K562 (cell line): ENCODE measurements at regions not wholly inside any gene's neighbourhood (a gene's known extent, or its start where the extent isn't known, plus 50 kb on each side); places are given as distances from the start of the nearest gene placed in this dataset.

Experiments used
- ATAC-seq: fragments of 200-7000 bp; cut with Tn5 transposase; 3 replicates; pipeline ENCODE4 v1.9.1; 2020; ENCODE audit warnings: moderate library complexity
- BruUV-seq: library from RNA; stranded (reverse); fragments of 400-500 nt; replicated peaks from 2 replicates; lab custom pipeline; 2021; lab: Mats Ljungman, UMichigan
- CTCF ChIA-PET: fragments of 300-600 bp; formaldehyde crosslinking; extraction: SDS; loops from one replicate; lab custom pipeline; 2021; ENCODE audit warnings: low intra/inter-chr PET ratio; lab: Yijun Ruan, JAX
- POLR2A ChIA-PET: fragments of 300-600, 350-650 bp; sonication (Branson Sonifier 250); formaldehyde crosslinking; extraction: SDS; loops from one replicate; lab custom pipeline; 2021; ENCODE audit warnings: antibody characterized with exemption, inconsistent platforms; lab: Yijun Ruan, JAX
- DNase-seq, 4 experiments: peaks; one replicate each; pipeline versions ENCODE4 v3.0.0 to v3.0.0-alpha.2; 2011 to 2018; ENCODE audit warnings: low spot score in 3 of 4, mixed read lengths in 3 of 4; ENCODE audit errors: extremely low read depth in 1 of 4
- FAIRE-seq: peaks from 2 replicates; lab custom pipeline; 2011; peaks lifted over from hg19 to GRCh38; lab: Jason Lieb, UNC
- H2AFZ ChIP-seq: 2 replicates; pipeline ENCODE4 v1.6.0; 2011; ENCODE audit warnings: low read depth, low read length, control low read depth, inconsistent platforms
- H3K27ac ChIP-seq: fragments of 200-600 bp; 3 replicates; pipeline ENCODE4 v1.8.0; 2011; ENCODE audit warnings: low read depth, mild to moderate bottlenecking, control low read depth, inconsistent platforms, low read length, moderate library complexity, mixed read lengths; ENCODE audit errors: extremely low read depth
- H3K27me3 ChIP-seq, 2 experiments: fragments of 300-600 bp in 1 of 2; 2 replicates in 1 of 2; 3 replicates in 1 of 2; pipeline versions ENCODE4 v1.6.0 to v1.8.0; 2011; ENCODE audit warnings: inconsistent platforms in 2 of 2, low read length in 2 of 2, mild to moderate bottlenecking in 1 of 2, mixed read lengths in 1 of 2, moderate library complexity in 1 of 2; ENCODE audit not compliant: control insufficient read depth in 2 of 2, insufficient read depth in 2 of 2
- H3K36me3 ChIP-seq: fragments of 300-600 bp; 3 replicates; pipeline ENCODE4 v1.8.0; 2011; ENCODE audit warnings: mild to moderate bottlenecking, low read length, inconsistent platforms; ENCODE audit not compliant: control insufficient read depth, insufficient read depth
- H3K4me1 ChIP-seq, 2 experiments: fragments of 200-600 bp in 1 of 2; replicated peaks in 1 of 2; 2 replicates in 1 of 2; 3 replicates in 1 of 2; pipeline versions ENCODE4 v1.5.1 to v1.8.0; 2011; ENCODE audit warnings: inconsistent platforms in 2 of 2, low read length in 2 of 2, mild to moderate bottlenecking in 1 of 2, mixed read lengths in 1 of 2, moderate library complexity in 1 of 2; ENCODE audit not compliant: control insufficient read depth in 2 of 2, insufficient read depth in 2 of 2
- H3K4me2 ChIP-seq: 2 replicates; pipeline ENCODE4 v1.6.1; 2011; ENCODE audit warnings: low read length, control low read depth, inconsistent platforms, mixed read lengths; ENCODE audit not compliant: insufficient read depth
- H3K4me3 ChIP-seq: fragments of 200-600 bp; sonication (generic), shearing (Covaris generic); 2 replicates; pipeline ENCODE4 v1.5.1; 2016; ENCODE audit warnings: control low read depth, inconsistent platforms
- H3K79me2 ChIP-seq: fragments of 200-600 bp; 3 replicates; pipeline ENCODE4 v1.8.0; 2011; ENCODE audit warnings: low read length, inconsistent platforms; ENCODE audit not compliant: control insufficient read depth, insufficient read depth
- H3K9ac ChIP-seq, 2 experiments: 2 replicates each; pipeline versions ENCODE4 v1.6.0 to v1.6.1; 2011; ENCODE audit warnings: low read depth in 2 of 2, low read length in 2 of 2, control low read depth in 1 of 2, inconsistent platforms in 1 of 2, mild to moderate bottlenecking in 1 of 2, mixed read lengths in 1 of 2; ENCODE audit not compliant: insufficient read depth in 1 of 2
- H3K9me1 ChIP-seq: one replicate; pipeline ENCODE4 v1.6.0; 2011; ENCODE audit warnings: inconsistent platforms, mild to moderate bottlenecking, low read length, moderate library complexity; ENCODE audit not compliant: control insufficient read depth, insufficient read depth
- H3K9me3 ChIP-seq: replicated peaks from 2 replicates; pipeline ENCODE4 v1.5.1; 2011; ENCODE audit warnings: low read depth, low read length, inconsistent platforms; ENCODE audit not compliant: control insufficient read depth, insufficient read depth
- H4K20me1 ChIP-seq: replicated peaks from 2 replicates; pipeline ENCODE4 v1.6.1; 2011; ENCODE audit warnings: low read length, inconsistent platforms, mixed read lengths; ENCODE audit not compliant: control insufficient read depth, insufficient read depth
- BRF2 ChIP-seq: IDR thresholded peaks from 3 replicates; pipeline ENCODE4 v1.6.1; 2011; ENCODE audit warnings: borderline replicate concordance, mild to moderate bottlenecking; ENCODE audit not compliant: insufficient read length, insufficient read depth
- CTCFL ChIP-seq: IDR thresholded peaks from 2 replicates; pipeline ENCODE4 v1.6.1; 2011; ENCODE audit warnings: borderline replicate concordance, low read depth, mild to moderate bottlenecking, moderate library complexity, low read length; ENCODE audit not compliant: insufficient read depth, poor library complexity, severe bottlenecking
- E4F1 ChIP-seq: fragments of 250-450 bp; sonication (Bioruptor Pico); IDR thresholded peaks from 2 replicates; pipeline ENCODE4 v1.5.0; 2021; ENCODE audit warnings: mild to moderate bottlenecking, borderline replicate concordance
- HCFC1 ChIP-seq: IDR thresholded peaks from 2 replicates; pipeline ENCODE4 v1.6.1; 2012; ENCODE audit warnings: low read depth, low read length, improper control_type of control experiment
- MLX ChIP-seq, 2 experiments: fragments of 450-650 bp in 1 of 2; sonication (generic) in 1 of 2; formaldehyde crosslinking; conservative IDR thresholded peaks; 2 replicates each; pipeline versions ENCODE4 v1.4.0 to v1.8.1; 2020 to 2022; ENCODE audit warnings: mild to moderate bottlenecking in 1 of 2, missing genetic modification reagents in 1 of 2
- MTA3 ChIP-seq: fragments of 450-650 bp; formaldehyde crosslinking; IDR thresholded peaks from 2 replicates; pipeline ENCODE4 v1.6.1; 2017; ENCODE audit warnings: mild to moderate bottlenecking, borderline replicate concordance
- POLR3G ChIP-seq: IDR thresholded peaks from 2 replicates; pipeline ENCODE4 v1.6.1; 2011; ENCODE audit not compliant: insufficient read length, insufficient replicate concordance; ENCODE audit errors: extremely low read depth
- RBM22 ChIP-seq: fragments of 200-400 bp; formaldehyde crosslinking; IDR thresholded peaks from 2 replicates; pipeline ENCODE4 v1.6.1; 2018; ENCODE audit warnings: low read length, low read depth; ENCODE audit not compliant: poor library complexity, severe bottlenecking
- SNAPC5 ChIP-seq: fragments of 250-450 bp; sonication (Bioruptor Pico); IDR thresholded peaks from 2 replicates; pipeline ENCODE4 v1.8.0; 2021; ENCODE audit warnings: moderate library complexity, mild to moderate bottlenecking, inconsistent platforms
- SRSF9 ChIP-seq: fragments of 200-400 bp; formaldehyde crosslinking; IDR thresholded peaks from 2 replicates; pipeline ENCODE4 v1.6.1; 2017; ENCODE audit warnings: low read depth, low read length, borderline replicate concordance
- TRIM24 ChIP-seq, 2 experiments: fragments of 450-650 bp; IDR thresholded peaks; 2 replicates each; pipeline ENCODE4 v1.6.1; 2016
- WGBS: fragments of 100-300 bp; shearing (Covaris generic); methylation state at CpG from one replicate; pipeline ENCODE4 v1.1.6; 2016; ENCODE audit warnings: low coverage, mixed read lengths; ENCODE audit not compliant: insufficient coverage; ENCODE audit errors: missing lambda C conversion rate; 5-methylcytosine and 5-hydroxymethylcytosine counted together
- in situ Hi-C: fragments of 300-500 bp; cut with MboI; formaldehyde crosslinking; loops from 4 replicates; pipeline ENCODE4 v1.15.0; 2018; ENCODE audit warnings: inconsistent platforms, mixed read lengths
- intact Hi-C: fragments of 100-400 bp; cut with micrococcal nuclease; formaldehyde crosslinking; loops from 2 replicates; pipeline ENCODE4 v1.14.2; 2022
- TF ChIP-seq, protein P1 (sequence below): sonication (generic); formaldehyde crosslinking; IDR thresholded peaks from 2 replicates; pipeline ENCODE4 v1.8.1; 2023; ENCODE audit warnings: mild to moderate bottlenecking, missing genetic modification reagents, moderate library complexity

- CTCF ChIA-PET: interaction anchor here (0.6 kb wide), 1 partner anchor 1684 kb away, joined by 3 read pairs; no protein-coding TSS in a partner anchor
- no peaks in the 10 kb centered on the region for H3K27me3 ChIP-seq
- H3K4me3 ChIP-seq: no peak overlapping the region
- H2AFZ ChIP-seq: no peak overlapping the region
- in situ Hi-C loops (no loop called here), intact Hi-C loops (no loop called here)
- 8% methylated on average over 2 of the region's 2 CpGs for WGBS
- no peaks in the 10 kb centered on the region for H3K79me2 ChIP-seq
- FAIRE-seq (no peak), DNase-seq (no peak), ATAC-seq (no peak)
- H3K4me1 ChIP-seq: no peaks in the 10 kb centered on the region
- no peak overlapping the region for H3K9ac ChIP-seq
- H3K4me2 ChIP-seq: no peak overlapping the region
- no TSS peak for BruUV-seq
- H3K36me3 ChIP-seq: no peaks in the 10 kb centered on the region
- no peaks in the 10 kb centered on the region for H3K9me1 ChIP-seq
- H4K20me1 ChIP-seq: no peaks in the 10 kb centered on the region
- POLR2A ChIA-PET: no interaction called here
- H3K9me3 ChIP-seq: peaks cover 2% of the 10 kb centered on the region; the same call in 1 of the 2 replicates
- H3K27ac ChIP-seq: no peak overlapping the region
- TF ChIP-seq CTCFL (no peak), SRSF9 (no peak), TRIM24 (IDR thresholded peaks at IDR 0.05) (no peak), RBM22 (no peak), MLX (CRISPR knock-in tag; conservative IDR thresholded peaks at IDR 0.05) (no peak), HCFC1 (no peak), POLR3G (no peak), SNAPC5 (CRISPR knock-in tag) (no peak), MTA3 (no peak), BRF2 (no peak), E4F1 (no peak)
- TF ChIP-seq, protein P1, sequence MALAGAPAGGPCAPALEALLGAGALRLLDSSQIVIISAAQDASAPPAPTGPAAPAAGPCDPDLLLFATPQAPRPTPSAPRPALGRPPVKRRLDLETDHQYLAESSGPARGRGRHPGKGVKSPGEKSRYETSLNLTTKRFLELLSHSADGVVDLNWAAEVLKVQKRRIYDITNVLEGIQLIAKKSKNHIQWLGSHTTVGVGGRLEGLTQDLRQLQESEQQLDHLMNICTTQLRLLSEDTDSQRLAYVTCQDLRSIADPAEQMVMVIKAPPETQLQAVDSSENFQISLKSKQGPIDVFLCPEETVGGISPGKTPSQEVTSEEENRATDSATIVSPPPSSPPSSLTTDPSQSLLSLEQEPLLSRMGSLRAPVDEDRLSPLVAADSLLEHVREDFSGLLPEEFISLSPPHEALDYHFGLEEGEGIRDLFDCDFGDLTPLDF (CRISPR knock-in tag): no peak
Measured at GRCh38 chr3:144324076-144324475, 352.5 kb downstream of the DIPK2A start.
